WI38 (cell line): ENCODE measurements at regions not wholly inside any gene's neighbourhood (a gene's known extent, or its start where the extent isn't known, plus 50 kb on each side); places are given as distances from the start of the nearest gene placed in this dataset.

ENCODE experiments used
- H3K4me3 ChIP-seq: 2 replicates; pipeline ENCODE4 v1.5.1; 2011; ENCODE audit warnings: low read depth, mild to moderate bottlenecking, control low read depth, low read length
- TF ChIP-seq, protein P1 (sequence below): IDR thresholded peaks from 2 replicates; pipeline ENCODE4 v1.5.1; 2012; ENCODE audit warnings: low read depth, mild to moderate bottlenecking, control low read depth, low read length

- H3K4me3 ChIP-seq: no peak overlapping the region
- TF ChIP-seq, protein P1, sequence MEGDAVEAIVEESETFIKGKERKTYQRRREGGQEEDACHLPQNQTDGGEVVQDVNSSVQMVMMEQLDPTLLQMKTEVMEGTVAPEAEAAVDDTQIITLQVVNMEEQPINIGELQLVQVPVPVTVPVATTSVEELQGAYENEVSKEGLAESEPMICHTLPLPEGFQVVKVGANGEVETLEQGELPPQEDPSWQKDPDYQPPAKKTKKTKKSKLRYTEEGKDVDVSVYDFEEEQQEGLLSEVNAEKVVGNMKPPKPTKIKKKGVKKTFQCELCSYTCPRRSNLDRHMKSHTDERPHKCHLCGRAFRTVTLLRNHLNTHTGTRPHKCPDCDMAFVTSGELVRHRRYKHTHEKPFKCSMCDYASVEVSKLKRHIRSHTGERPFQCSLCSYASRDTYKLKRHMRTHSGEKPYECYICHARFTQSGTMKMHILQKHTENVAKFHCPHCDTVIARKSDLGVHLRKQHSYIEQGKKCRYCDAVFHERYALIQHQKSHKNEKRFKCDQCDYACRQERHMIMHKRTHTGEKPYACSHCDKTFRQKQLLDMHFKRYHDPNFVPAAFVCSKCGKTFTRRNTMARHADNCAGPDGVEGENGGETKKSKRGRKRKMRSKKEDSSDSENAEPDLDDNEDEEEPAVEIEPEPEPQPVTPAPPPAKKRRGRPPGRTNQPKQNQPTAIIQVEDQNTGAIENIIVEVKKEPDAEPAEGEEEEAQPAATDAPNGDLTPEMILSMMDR: no peak
Observed at GRCh38 chr17:431494-431893, 78.9 kb upstream of the RPH3AL start.

DNA sequence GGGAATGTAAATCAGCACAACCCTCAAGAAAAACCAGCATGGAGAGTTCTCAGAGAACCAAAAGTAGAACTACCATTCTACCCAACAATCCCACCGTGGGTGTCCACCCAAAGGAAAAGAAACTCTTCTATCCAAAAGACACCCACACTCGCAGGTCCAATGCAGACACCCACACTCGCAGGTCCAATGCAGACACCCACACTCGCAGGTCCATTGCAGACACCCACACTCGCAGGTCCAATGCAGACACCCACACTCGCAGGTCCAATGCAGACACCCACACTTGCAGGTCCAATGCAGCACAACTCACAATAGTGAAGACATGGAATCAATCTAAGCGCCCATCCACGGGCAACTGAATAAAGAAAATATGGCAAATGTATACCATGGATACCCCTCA lies 77.0 kb upstream of the RPH3AL start:
- no peak overlapping the region for H3K4me3 ChIP-seq
- TF ChIP-seq, protein P1: no peak

DNA sequence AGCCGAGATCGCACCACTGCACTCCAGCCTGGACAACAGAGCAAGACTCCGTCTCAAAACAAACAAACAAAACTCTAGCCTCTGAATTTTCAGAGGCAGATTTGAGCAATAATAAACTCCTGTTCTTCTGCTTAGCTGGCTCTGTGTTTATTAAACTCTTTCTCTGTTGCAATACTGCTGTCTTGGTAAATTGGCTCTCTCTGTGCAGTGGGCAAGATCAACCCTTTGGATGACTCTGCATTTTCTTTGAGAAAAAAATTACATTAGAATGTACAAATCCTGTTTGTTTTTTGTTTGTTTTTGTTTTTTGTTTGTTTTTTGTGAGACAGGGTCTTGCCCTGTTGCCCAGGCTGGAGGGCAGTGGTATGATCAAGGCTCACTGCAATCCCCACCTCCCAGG lies 75.8 kb upstream of the RPH3AL start:
- TF ChIP-seq, protein P1: no peak
- H3K4me3 ChIP-seq: no peak overlapping the region

DNA sequence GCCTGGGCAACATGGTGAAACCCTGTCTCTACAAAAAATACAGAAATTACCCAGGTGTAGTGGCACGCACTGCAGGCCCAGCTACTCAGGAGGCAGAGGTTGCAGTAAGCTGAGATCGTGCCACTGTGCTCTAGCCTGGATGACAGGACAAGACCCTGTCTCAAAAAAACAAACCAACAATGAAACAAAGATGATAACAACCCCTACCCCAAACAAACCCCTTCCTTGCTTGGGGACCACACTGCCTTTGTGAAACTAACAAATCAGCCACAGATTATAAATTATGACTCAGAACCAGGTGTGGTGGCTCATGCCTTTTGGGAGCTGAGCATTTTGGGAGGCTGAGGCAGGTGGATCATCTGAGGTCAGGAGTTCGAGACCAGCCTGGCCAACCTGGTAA lies 75.3 kb upstream of the RPH3AL start:
- H3K4me3 ChIP-seq: no peak overlapping the region
- TF ChIP-seq, protein P1: no peak

GRCh38 chr17:427327-427726 lies 74.7 kb upstream of the RPH3AL start:
- TF ChIP-seq, protein P1: no peak
- H3K4me3 ChIP-seq: no peak overlapping the region

GRCh38 chr17:422196-422930 lies 69.8 kb upstream of the RPH3AL start:
- H3K4me3 ChIP-seq: no peak overlapping the region
- TF ChIP-seq, protein P1: no peak

DNA sequence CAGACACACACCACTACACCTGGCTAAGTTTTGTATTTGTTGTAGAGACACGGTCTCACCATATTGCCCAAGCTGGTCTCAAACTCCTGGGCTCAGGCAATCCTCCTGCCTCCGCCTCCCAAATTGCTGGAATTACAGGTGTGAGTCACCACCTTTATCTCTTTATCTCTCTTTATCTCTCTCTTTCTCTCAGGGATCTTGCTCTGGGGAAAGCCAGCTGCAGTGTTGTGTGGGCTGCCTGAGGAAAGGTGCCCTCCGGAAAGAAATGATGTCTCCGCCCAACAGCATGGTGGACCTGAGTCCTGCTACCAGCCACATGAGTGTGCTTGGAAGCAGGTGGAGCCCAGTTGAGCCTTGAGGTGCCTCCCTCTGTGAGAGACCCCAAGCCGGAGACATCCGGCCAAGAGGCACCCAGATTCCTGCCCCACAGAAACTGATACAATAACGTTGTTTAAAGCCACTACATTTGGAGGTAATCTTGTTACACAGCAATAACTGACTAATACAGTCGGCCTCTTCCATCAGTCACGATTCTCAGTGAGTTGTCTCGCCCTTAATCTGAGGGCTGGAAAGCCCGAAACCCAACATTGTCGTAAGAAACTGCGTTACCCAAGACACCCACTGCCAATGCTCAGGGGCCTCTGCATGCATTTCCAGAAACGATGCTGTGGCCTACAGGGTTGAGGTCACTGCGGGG lies 68.0 kb upstream of the RPH3AL start:
- TF ChIP-seq, protein P1: no peak
- no peak overlapping the region for H3K4me3 ChIP-seq
